Loucy (cell line): ENCODE measurements at regions not wholly inside any gene's neighbourhood (a gene's known extent, or its start where the extent isn't known, plus 50 kb on each side); places are given as distances from the start of the nearest gene placed in this dataset.

Experiments
- CTCF ChIP-seq: fragments of 200-600 bp; sonication (generic); conservative IDR thresholded peaks from 2 replicates; pipeline ENCODE4 v1.5.1; 2014; ENCODE audit warnings: mild to moderate bottlenecking, antibody characterized with exemption, low read length
- EZH2phosphoT487 ChIP-seq: fragments of 200-600 bp; IDR thresholded peaks from 2 replicates; pipeline ENCODE4 v1.6.1; 2018; ENCODE audit warnings: antibody characterized with exemption, mild to moderate bottlenecking, moderate library complexity, borderline replicate concordance

- TF ChIP-seq CTCF (no peak), EZH2phosphoT487 (no peak)
These were observed 224.8 kb downstream of the C12orf50 start for GRCh38 chr12:87804386-87804785.
